Astrocyte (in vitro differentiated cells and primary cell): ENCODE measurements at regions not wholly inside any gene's neighbourhood (a gene's known extent, or its start where the extent isn't known, plus 50 kb on each side); places are given as distances from the start of the nearest gene placed in this dataset.

Experiments
- CTCF ChIP-seq: IDR thresholded peaks from 2 replicates; pipeline ENCODE4 v1.5.1; 2011; ENCODE audit warnings: low read depth, mild to moderate bottlenecking, inconsistent platforms, low read length, moderate library complexity; ENCODE audit not compliant: insufficient read depth
- EZH2 ChIP-seq: IDR thresholded peaks from 2 replicates; pipeline ENCODE4 v1.6.1; 2012; ENCODE audit warnings: mild to moderate bottlenecking, low read length, inconsistent platforms; ENCODE audit not compliant: insufficient read depth

GRCh38 chr10:132470410-132471124, 67.0 kb upstream of the INPP5A start:
- TF ChIP-seq EZH2 (no peak), CTCF (no peak)
